ENCODE measurements at regions not wholly inside any gene's neighbourhood (a gene's known extent, or its start where the extent isn't known, plus 50 kb on each side); places are given as distances from the start of the nearest gene placed in this dataset.

DNA sequence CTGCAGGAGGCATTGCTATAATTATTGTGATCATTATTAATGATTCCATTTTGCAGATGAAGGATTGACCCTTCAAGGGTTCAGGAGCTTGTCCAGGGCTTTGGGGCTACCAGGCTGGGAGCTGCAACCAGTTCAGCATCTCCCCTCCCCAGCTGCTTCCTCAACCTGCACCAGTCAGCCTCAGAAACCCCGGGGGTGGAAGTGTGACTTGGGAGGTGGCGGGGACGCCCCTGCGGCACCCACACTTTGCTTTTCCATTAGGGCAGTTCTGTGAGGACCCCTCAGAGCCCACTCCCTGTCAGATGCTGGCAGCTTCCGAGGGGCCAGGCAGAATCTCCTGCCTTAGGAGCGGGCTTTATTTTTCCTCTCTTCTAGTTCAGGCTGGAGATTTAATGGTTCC, 85.6 kb downstream of the OLFM1 start:
- TF ChIP-seq ZNF384 (IDR thresholded peaks at IDR 0.05; ENCODE audit: low read depth, low read length) (no peak), RNF2 (IDR thresholded peaks at IDR 0.05) (no peak), SP2 (IDR thresholded peaks at IDR 0.05; ENCODE audit: extremely low read depth, low read depth, low read length, poor library complexity, severe bottlenecking) (no peak), U2AF1 (optimal IDR thresholded peaks at IDR 0.05; ENCODE audit: low read depth, low read length) (no peak), ERF (CRISPR knock-in tag; IDR thresholded peaks at IDR 0.05) (no peak), THRA (IDR thresholded peaks at IDR 0.05) (no peak), EP300 (IDR thresholded peaks at IDR 0.05; ENCODE audit: low read length) (no peak), CEBPB (tag; IDR thresholded peaks at IDR 0.05) (no peak), POLR2A (conservative IDR thresholded peaks at IDR 0.05) (no peak)
- TF ChIP-seq, protein P1, sequence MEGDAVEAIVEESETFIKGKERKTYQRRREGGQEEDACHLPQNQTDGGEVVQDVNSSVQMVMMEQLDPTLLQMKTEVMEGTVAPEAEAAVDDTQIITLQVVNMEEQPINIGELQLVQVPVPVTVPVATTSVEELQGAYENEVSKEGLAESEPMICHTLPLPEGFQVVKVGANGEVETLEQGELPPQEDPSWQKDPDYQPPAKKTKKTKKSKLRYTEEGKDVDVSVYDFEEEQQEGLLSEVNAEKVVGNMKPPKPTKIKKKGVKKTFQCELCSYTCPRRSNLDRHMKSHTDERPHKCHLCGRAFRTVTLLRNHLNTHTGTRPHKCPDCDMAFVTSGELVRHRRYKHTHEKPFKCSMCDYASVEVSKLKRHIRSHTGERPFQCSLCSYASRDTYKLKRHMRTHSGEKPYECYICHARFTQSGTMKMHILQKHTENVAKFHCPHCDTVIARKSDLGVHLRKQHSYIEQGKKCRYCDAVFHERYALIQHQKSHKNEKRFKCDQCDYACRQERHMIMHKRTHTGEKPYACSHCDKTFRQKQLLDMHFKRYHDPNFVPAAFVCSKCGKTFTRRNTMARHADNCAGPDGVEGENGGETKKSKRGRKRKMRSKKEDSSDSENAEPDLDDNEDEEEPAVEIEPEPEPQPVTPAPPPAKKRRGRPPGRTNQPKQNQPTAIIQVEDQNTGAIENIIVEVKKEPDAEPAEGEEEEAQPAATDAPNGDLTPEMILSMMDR (IDR thresholded peaks at IDR 0.05 in 2 of 3, conservative IDR thresholded peaks at IDR 0.05 in 1 of 3; ENCODE audit: insufficient read depth in 2 of 3, low read depth in 1 of 3, low read length in 3 of 3), result no peak

All from K562 (cell line).